IPS-20b (cell line): ENCODE measurements at regions not wholly inside any gene's neighbourhood (a gene's known extent, or its start where the extent isn't known, plus 50 kb on each side); places are given as distances from the start of the nearest gene placed in this dataset.

Source experiments
- H3K27ac ChIP-seq: one replicate; pipeline ENCODE4 v1.5.1; 2013; ENCODE audit warnings: low read length
- H3K27me3 ChIP-seq: 2 replicates; pipeline ENCODE4 v1.6.1; 2013; ENCODE audit warnings: mild to moderate bottlenecking, low read length, inconsistent platforms; ENCODE audit not compliant: insufficient read depth
- H3K36me3 ChIP-seq: 2 replicates; pipeline ENCODE4 v1.6.1; 2013; ENCODE audit warnings: low read depth, mild to moderate bottlenecking, inconsistent platforms, low read length, moderate library complexity; ENCODE audit not compliant: insufficient read depth
- H3K4me1 ChIP-seq: 2 replicates; pipeline ENCODE4 v1.6.1; 2013; ENCODE audit warnings: mild to moderate bottlenecking, control low read depth, inconsistent platforms, low read length, moderate library complexity; ENCODE audit not compliant: insufficient read depth
- H3K4me3 ChIP-seq: 2 replicates; pipeline ENCODE4 v1.5.1; 2013; ENCODE audit warnings: mild to moderate bottlenecking, low read length, inconsistent platforms
- H3K9ac ChIP-seq: 2 replicates; pipeline ENCODE4 v1.6.1; 2013; ENCODE audit warnings: low read depth, mild to moderate bottlenecking, inconsistent platforms, low read length, moderate library complexity
- H3K9me3 ChIP-seq: 2 replicates; pipeline ENCODE4 v1.6.1; 2013; ENCODE audit warnings: mild to moderate bottlenecking, low read depth, low read length, inconsistent platforms; ENCODE audit not compliant: insufficient read depth

DNA sequence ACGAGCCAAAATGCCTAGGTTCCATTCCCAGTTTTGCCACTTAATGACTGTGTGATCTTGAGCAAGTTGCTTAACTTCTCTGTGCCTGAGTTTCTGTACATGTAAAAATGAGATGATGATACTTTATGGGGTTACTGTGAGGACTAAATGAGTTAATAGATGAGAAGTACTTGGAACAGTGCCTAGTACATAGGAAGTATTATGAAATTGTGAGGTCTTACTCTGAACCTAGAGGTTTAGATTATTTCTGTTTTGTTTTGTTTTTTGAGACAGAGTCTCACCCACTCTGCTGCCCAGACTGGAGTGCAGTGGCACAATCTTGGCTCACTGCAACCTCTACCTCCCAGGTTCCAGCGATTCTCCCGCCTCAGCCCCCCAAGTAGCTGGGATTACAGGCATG lies 227.0 kb upstream of the POU2AF2 start:
- no peaks in the 10 kb centered on the region for H3K4me1 ChIP-seq
- H3K36me3 ChIP-seq: no peaks in the 10 kb centered on the region
- H3K4me3 ChIP-seq: no peak overlapping the region
- no peaks in the 10 kb centered on the region for H3K27me3 ChIP-seq
- H3K9me3 ChIP-seq: no peaks in the 10 kb centered on the region
- no peak overlapping the region for H3K9ac ChIP-seq
- no peak overlapping the region for H3K27ac ChIP-seq

DNA sequence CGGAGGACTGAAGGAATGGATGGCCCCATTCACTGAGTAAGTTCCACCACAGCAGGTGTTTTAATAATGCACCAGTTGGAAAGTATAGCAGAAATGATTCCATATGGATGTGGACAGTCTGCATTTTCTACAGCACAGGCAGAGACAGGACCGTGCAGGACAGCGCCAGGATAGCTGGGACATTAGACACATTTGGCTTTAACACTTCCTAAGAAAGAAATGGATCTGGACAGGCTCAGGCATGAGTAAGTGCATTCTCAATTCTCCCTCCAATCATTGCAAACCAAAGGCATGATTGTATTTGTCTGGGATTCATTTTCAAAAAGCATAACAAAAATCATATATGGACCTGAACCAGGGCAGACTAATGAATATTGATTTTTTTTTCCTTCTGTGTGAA lies 233.0 kb upstream of the POU2AF2 start:
- Histone ChIP-seq H3K27ac (no peak overlapping the region), H3K9me3 (no peaks in the 10 kb centered on the region), H3K9ac (no peak overlapping the region), H3K4me1 (no peaks in the 10 kb centered on the region), H3K4me3 (no peak overlapping the region), H3K36me3 (no peaks in the 10 kb centered on the region), H3K27me3 (no peaks in the 10 kb centered on the region)

DNA sequence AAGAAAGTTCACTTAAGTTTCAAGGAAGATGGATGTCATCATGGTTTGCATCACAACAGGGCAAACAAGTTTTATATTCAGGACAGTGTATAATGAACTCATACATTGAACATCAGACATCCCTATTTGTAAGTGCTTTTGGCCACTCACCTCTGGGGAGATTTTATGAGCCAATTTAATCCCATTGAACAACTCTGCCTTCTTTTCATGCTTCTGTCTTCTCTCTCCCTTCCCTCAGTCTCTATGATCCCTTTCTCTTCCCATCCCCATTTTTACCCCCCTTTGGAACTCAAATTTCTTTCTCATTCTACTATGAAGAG lies 234.3 kb upstream of the POU2AF2 start:
- Histone ChIP-seq H3K9me3 (no peaks in the 10 kb centered on the region), H3K9ac (no peak overlapping the region), H3K36me3 (no peaks in the 10 kb centered on the region), H3K4me1 (peaks cover 3% of the 10 kb centered on the region; the same call in 1 of the 2 replicates), H3K27ac (no peak overlapping the region), H3K4me3 (no peak overlapping the region), H3K27me3 (no peaks in the 10 kb centered on the region)

DNA sequence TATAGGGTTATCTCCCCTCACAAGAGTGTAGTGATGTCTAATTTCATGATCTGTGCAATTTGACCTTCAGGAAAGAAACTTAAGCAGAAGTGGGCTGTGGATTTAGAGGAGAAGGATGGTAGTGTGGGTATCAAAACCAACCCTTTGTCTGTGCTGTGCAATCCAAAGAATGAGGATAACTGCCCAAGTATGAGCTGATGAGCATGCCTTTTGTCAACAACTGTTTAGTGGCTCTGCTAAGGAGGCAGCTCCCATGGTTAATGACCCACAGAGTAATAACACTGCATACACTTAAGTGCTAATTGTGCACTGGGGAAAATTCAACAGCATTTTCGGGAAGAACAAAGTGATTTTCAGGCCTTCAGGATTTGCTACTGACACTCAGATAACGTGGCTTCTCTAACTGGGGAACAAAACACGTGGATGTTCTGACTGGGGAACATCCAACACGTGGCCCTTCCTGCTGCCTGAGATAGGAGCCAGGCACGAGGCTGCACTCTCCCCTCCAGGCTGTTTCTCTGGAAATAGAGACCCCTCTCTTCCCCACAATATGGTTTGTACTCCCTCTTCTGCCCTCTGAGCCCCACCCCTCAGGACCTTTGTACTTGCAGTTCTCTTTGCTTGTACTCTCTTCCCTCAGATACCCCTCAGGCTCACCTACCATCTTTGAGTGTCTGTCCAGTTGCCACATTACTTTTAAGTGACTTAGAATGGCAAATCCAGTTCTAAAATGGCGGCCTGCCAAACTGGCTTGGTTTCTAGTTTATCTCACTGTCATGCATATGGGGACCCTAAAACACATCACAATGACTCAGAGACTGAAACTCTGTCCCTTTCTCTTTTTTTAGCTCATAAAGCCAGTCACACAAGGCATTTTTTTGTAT lies 234.9 kb upstream of the POU2AF2 start:
- no peaks in the 10 kb centered on the region for H3K27me3 ChIP-seq
- no peak overlapping the region for H3K4me3 ChIP-seq
- H3K27ac ChIP-seq: no peak overlapping the region
- no peak overlapping the region for H3K9ac ChIP-seq
- H3K36me3 ChIP-seq: no peaks in the 10 kb centered on the region
- peaks cover 8% of the 10 kb centered on the region; the same call in 1 of the 2 replicates for H3K4me1 ChIP-seq
- H3K9me3 ChIP-seq: no peaks in the 10 kb centered on the region

DNA sequence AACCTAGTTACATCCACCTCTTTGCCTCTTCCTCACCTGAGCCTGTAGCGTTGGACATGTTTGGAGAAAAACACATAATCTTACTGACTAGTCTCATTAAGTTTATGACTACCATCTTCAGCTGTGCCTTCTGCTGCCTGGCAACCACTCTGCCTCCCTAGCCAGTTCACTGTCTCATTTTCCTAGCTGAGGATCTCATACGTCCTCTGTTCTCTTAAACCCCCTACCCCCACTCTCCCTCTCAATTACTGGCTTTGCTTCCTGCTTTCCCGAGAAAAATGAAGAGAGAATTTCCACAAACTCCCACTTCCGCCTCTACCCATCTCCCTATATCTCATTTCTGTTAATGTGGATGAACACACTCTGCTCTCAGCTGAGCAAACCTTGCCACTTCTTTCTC lies 239.3 kb upstream of the POU2AF2 start:
- Histone ChIP-seq H3K27ac (no peak overlapping the region), H3K9me3 (no peaks in the 10 kb centered on the region), H3K4me1 (peaks cover 19% of the 10 kb centered on the region; the same call in 1 of the 2 replicates), H3K9ac (no peak overlapping the region), H3K36me3 (no peaks in the 10 kb centered on the region), H3K27me3 (no peaks in the 10 kb centered on the region), H3K4me3 (no peak overlapping the region)

DNA sequence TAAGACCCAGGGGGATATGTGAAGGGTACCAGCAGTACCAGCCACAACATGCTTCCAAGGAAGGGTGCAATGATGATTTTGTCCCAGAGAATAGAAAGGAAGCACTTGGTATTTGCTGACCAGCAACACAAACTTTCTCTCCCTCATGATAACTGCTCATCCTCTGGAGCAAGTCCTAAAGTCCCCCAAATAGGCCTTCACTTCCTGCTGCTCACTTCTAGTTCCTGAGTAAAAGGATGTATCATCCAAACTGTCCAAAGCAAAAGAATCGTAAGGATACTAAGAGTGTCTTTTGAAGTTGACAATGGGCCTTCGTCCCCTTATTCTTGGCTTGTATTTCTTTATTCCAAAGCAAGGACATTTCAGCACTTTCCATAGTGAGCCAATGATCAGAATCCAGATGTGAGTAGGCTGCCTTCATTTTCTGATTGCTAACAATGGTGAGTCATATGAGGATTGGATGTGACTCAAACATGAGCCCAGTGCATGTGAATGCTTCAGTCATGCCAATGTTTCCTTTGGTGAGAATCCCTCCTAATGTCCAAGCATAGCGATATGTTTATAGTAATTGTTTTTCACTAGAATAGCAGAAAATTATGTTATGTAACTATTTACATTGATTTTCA lies 243.4 kb upstream of the POU2AF2 start:
- Histone ChIP-seq H3K4me1 (peaks cover 19% of the 10 kb centered on the region; the same call in 1 of the 2 replicates), H3K36me3 (no peaks in the 10 kb centered on the region), H3K4me3 (no peak overlapping the region), H3K9me3 (no peaks in the 10 kb centered on the region), H3K27me3 (no peaks in the 10 kb centered on the region), H3K27ac (no peak overlapping the region), H3K9ac (no peak overlapping the region)

DNA sequence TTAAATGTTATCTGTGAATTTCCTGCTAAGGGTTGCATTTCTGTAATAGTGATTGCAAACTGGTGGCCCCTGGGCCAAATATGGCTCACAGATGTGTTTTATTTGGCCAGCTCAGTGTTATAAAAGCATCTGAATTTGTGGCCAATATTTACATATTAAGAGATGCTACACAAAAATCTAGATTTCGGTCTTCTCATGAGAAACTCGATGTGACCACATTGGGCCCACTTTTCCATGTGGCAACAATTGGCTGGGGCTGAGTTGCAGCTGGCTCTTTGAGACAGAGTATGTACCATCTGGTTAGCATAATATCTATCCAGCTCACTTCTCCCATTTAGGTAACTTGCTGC lies 244.5 kb upstream of the POU2AF2 start:
- H3K9me3 ChIP-seq: no peaks in the 10 kb centered on the region
- H3K4me1 ChIP-seq: peaks cover 14% of the 10 kb centered on the region; the same call in 1 of the 2 replicates
- H3K27me3 ChIP-seq: no peaks in the 10 kb centered on the region
- H3K4me3 ChIP-seq: no peak overlapping the region
- H3K27ac ChIP-seq: no peak overlapping the region
- no peak overlapping the region for H3K9ac ChIP-seq
- H3K36me3 ChIP-seq: no peaks in the 10 kb centered on the region

DNA sequence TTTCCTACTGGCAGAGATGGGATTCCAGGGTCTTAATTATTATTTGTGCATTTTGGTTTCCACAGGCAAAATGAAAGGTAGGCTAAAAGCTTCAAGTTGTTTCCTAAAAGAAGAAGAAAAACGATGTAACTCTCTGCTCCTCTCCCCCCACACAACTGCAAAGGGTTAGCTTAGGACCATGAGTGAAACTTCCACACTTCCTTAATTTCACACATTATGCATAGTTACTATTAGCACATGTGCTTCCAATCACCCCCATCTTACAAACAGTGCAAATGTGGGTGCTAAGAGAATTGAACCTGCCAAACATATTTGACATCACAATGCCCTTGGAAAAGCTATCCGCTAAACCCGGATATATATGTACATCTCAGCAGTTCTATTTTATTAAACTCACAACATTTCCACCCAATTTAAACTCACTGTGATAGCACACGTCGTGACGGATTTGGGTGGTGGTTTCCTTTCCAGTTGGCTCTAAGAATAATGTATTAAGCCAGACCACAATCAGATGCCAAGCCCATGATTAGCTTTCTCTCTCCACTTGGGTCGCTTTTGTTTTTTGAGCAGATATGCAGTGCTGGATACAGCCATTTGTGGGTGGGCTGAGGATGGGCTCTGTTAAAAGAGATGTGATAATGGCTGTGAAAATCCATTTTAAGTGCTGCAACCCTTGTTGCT lies 245.0 kb upstream of the POU2AF2 start:
- peaks cover 10% of the 10 kb centered on the region; the same call in 1 of the 2 replicates for H3K4me1 ChIP-seq
- H3K9me3 ChIP-seq: no peaks in the 10 kb centered on the region
- no peak overlapping the region for H3K9ac ChIP-seq
- H3K36me3 ChIP-seq: no peaks in the 10 kb centered on the region
- H3K4me3 ChIP-seq: no peak overlapping the region
- H3K27me3 ChIP-seq: no peaks in the 10 kb centered on the region
- no peak overlapping the region for H3K27ac ChIP-seq

DNA sequence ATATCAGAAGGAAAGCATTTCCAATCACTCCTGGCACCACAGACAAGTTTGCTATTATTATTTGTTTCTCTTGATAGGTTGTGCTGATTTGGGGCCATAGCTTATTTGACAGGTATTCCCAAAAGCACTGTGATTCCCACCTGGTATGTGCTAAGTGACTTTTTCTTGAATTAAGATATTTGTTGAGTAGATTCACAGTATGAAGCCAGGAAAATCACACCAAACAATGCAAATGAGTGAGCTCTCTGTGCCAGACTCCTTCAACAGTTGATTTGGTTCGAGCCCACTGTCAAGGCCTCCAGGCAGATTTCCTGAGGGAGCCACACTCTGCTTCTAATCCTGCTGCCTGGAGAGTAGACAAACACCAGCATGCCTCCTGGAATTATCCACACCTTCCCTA lies 253.0 kb upstream of the POU2AF2 start:
- Histone ChIP-seq H3K36me3 (no peaks in the 10 kb centered on the region), H3K27ac (no peak overlapping the region)

DNA sequence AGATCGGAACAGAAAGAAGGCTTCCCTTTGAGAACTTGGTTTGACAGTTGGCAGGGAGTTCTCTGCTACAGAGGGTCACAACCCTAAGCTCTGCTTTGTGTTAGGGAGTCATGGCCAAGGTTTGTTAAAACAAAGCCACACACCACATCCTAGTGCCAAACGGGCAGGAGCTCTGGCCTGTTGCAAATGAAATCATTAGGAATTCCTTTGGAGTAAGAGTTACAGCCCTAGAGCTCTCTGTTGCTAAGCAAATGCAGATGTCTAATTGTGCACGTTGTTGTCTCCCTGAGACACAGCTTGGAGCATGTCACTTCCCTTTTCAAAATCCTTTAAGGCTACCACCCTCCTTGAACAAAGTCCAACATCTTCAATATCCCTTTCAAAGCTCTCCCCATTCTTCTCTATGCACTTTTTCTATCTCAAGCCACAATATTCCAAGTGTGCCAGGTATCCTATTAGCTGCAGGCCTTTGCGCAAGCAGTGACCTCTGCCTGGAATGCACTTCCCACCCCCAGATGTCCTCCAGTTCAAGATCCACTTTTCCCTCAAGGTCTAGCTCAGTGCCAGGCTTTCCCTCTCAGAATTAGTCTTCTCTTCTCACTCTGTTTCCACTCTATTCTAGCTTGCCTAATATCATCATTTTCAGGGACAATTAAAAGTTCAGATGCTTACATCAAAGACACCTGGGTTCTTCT lies 253.7 kb upstream of the POU2AF2 start:
- H3K4me1 ChIP-seq: no peaks in the 10 kb centered on the region
- H3K9ac ChIP-seq: no peak overlapping the region
- no peak overlapping the region for H3K27ac ChIP-seq
- H3K27me3 ChIP-seq: no peaks in the 10 kb centered on the region
- H3K36me3 ChIP-seq: no peaks in the 10 kb centered on the region
- no peak overlapping the region for H3K4me3 ChIP-seq
- H3K9me3 ChIP-seq: no peaks in the 10 kb centered on the region

More for the DNA sequence above, 253.0 kb upstream of the POU2AF2 start:
- Histone ChIP-seq H3K9me3 (no peaks in the 10 kb centered on the region), H3K27me3 (no peaks in the 10 kb centered on the region), H3K4me3 (no peak overlapping the region), H3K9ac (no peak overlapping the region), H3K4me1 (no peaks in the 10 kb centered on the region)

DNA sequence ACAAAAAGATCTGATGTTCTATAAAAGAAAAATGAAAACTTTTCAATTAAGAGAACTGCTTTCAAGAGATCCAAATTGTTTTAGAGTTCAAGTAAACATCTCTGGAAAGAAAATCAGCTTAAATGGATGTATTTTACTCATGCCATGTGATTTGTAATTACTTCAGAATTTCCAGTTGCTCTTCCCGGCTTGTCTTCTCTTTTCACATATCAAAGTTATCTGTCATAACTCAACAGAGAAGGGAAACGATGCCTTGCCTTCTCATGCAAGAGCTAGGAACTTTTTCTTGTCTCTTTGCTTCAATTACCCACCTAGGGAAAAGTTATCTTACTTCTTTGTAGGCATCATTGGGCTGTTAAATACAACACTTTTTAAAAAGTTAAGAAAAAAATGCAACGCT lies 255.2 kb upstream of the POU2AF2 start:
- H3K9me3 ChIP-seq: no peaks in the 10 kb centered on the region
- H3K4me1 ChIP-seq: no peaks in the 10 kb centered on the region
- H3K36me3 ChIP-seq: no peaks in the 10 kb centered on the region
- no peak overlapping the region for H3K27ac ChIP-seq
- H3K4me3 ChIP-seq: no peak overlapping the region
- H3K27me3 ChIP-seq: no peaks in the 10 kb centered on the region
- H3K9ac ChIP-seq: no peak overlapping the region
